ENCODE measurements at regions not wholly inside any gene's neighbourhood (a gene's known extent, or its start where the extent isn't known, plus 50 kb on each side); places are given as distances from the start of the nearest gene placed in this dataset.

- TF ChIP-seq CTCF (IDR thresholded peaks at IDR 0.05; ENCODE audit: insufficient read depth, low read depth, low read length), result no peak
- no peak for DNase-seq (ENCODE audit: low read depth)
- ChIA-PET POLR2A (no interaction called here), CTCF (no interaction called here)
- Histone ChIP-seq H3K36me3 (ENCODE audit: control insufficient read depth, insufficient read depth, low read length) (no peaks in the 10 kb centered on the region), H3K27me3 (ENCODE audit: control insufficient read depth, insufficient read depth, low read length) (no peaks in the 10 kb centered on the region), H3K4me3 (ENCODE audit: low read depth, low read length) (no peak overlapping the region)
Measured at GRCh38 chr6:4382362-4382853, 247.0 kb upstream of the ECI2 start.

GRCh38 chr6:4381381-4381780 is 246.0 kb upstream of the ECI2 start:
- H3K4me3 ChIP-seq (ENCODE audit: low read depth, low read length), result no peak overlapping the region
- DNase-seq (ENCODE audit: low read depth), result no peak
- no peaks in the 10 kb centered on the region for H3K27me3 ChIP-seq (ENCODE audit: control insufficient read depth, insufficient read depth, low read length)
- ChIA-PET CTCF (no interaction called here), POLR2A (no interaction called here)
- H3K36me3 ChIP-seq (ENCODE audit: control insufficient read depth, insufficient read depth, low read length), result no peaks in the 10 kb centered on the region
- no peak for TF ChIP-seq CTCF (IDR thresholded peaks at IDR 0.05; ENCODE audit: insufficient read depth, low read depth, low read length)

- H3K4me3 ChIP-seq (ENCODE audit: low read depth, low read length), result no peak overlapping the region
- no peaks in the 10 kb centered on the region for H3K36me3 ChIP-seq (ENCODE audit: control insufficient read depth, insufficient read depth, low read length)
- no peak for TF ChIP-seq CTCF (IDR thresholded peaks at IDR 0.05; ENCODE audit: insufficient read depth, low read depth, low read length)
- ChIA-PET POLR2A (no interaction called here), CTCF (no interaction called here)
- no peaks in the 10 kb centered on the region for H3K27me3 ChIP-seq (ENCODE audit: control insufficient read depth, insufficient read depth, low read length)
- no peak for DNase-seq (ENCODE audit: low read depth)
Measured at GRCh38 chr6:4380881-4381281, 245.5 kb upstream of the ECI2 start.

GRCh38 chr6:4379958-4380357 is 244.6 kb upstream of the ECI2 start:
- ChIA-PET CTCF (no interaction called here), POLR2A (no interaction called here)
- Histone ChIP-seq H3K27me3 (ENCODE audit: control insufficient read depth, insufficient read depth, low read length) (no peaks in the 10 kb centered on the region), H3K4me3 (ENCODE audit: low read depth, low read length) (no peak overlapping the region), H3K36me3 (ENCODE audit: control insufficient read depth, insufficient read depth, low read length) (no peaks in the 10 kb centered on the region)
- no peak for TF ChIP-seq CTCF (IDR thresholded peaks at IDR 0.05; ENCODE audit: insufficient read depth, low read depth, low read length)
- no peak for DNase-seq (ENCODE audit: low read depth)

GRCh38 chr6:4378319-4378996 is 243.1 kb upstream of the ECI2 start:
- H3K27me3 ChIP-seq (ENCODE audit: control insufficient read depth, insufficient read depth, low read length), result no peaks in the 10 kb centered on the region
- no peak overlapping the region for H3K4me3 ChIP-seq (ENCODE audit: low read depth, low read length)
- ChIA-PET POLR2A (no interaction called here), CTCF (interaction anchor here (0.6 kb wide), 2 partner anchors 14 to 124 kb away, joined by 3 to 4 read pairs; no protein-coding TSS in a partner anchor)
- TF ChIP-seq CTCF (IDR thresholded peaks at IDR 0.05; ENCODE audit: insufficient read depth, low read depth, low read length), result no peak
- H3K36me3 ChIP-seq (ENCODE audit: control insufficient read depth, insufficient read depth, low read length), result no peaks in the 10 kb centered on the region
- no peak for DNase-seq (ENCODE audit: low read depth)
